Activated naive CD4-positive, alpha-beta T cell treated with Interleukin-2 at 50 U/mL for 16 hours (primary cell): ENCODE measurements at regions not wholly inside any gene's neighbourhood (a gene's known extent, or its start where the extent isn't known, plus 50 kb on each side); places are given as distances from the start of the nearest gene placed in this dataset.
"Not testable (repeated sequence)": the region's sequence is repeated elsewhere in the genome, so short reads cannot be mapped to it uniquely, and the experiment has no call there.

Experiments used
- DNase-seq: peaks from one replicate; pipeline ENCODE4 v3.0.0-alpha.2; 2020

GRCh38 chr10:8283986-8284385, 229.5 kb downstream of the GATA3 start:
- DNase-seq, result no peak

GRCh38 chr10:8285970-8286369, 231.5 kb downstream of the GATA3 start:
- not testable (repeated sequence) for DNase-seq

- DNase-seq, result no peak
Observed at GRCh38 chr10:8288600-8288999, 234.1 kb downstream of the GATA3 start.

- DNase-seq, result no peak
Observed at GRCh38 chr10:8289186-8289924, 234.9 kb downstream of the GATA3 start.

- no peak for DNase-seq
Observed at GRCh38 chr10:8294779-8295178, 240.3 kb downstream of the GATA3 start.

GRCh38 chr10:8295311-8295710, 240.8 kb downstream of the GATA3 start:
- no peak for DNase-seq

GRCh38 chr10:8296090-8296733, 241.7 kb downstream of the GATA3 start:
- DNase-seq, result no peak

GRCh38 chr10:8296734-8297101, 242.2 kb downstream of the GATA3 start:
- DNase-seq, result no peak

GRCh38 chr10:8297107-8297506, 242.6 kb downstream of the GATA3 start:
- DNase-seq, result no peak

GRCh38 chr10:8297959-8298358, 243.5 kb downstream of the GATA3 start:
- DNase-seq, result no peak

GRCh38 chr10:8298896-8299570, 244.5 kb downstream of the GATA3 start:
- DNase-seq, result no peak

GRCh38 chr10:8300925-8301324, 246.4 kb downstream of the GATA3 start:
- no peak for DNase-seq

- no peak for DNase-seq
Observed at GRCh38 chr10:8301333-8301732, 246.8 kb downstream of the GATA3 start.

- DNase-seq, result no peak
Observed at GRCh38 chr10:8301831-8302230, 247.3 kb downstream of the GATA3 start.

- DNase-seq, result no peak
Observed at GRCh38 chr10:8302565-8302964, 248.1 kb downstream of the GATA3 start.

GRCh38 chr10:8304861-8305260, 250.4 kb downstream of the GATA3 start:
- no peak for DNase-seq

GRCh38 chr10:8305876-8306652, 251.6 kb downstream of the GATA3 start:
- DNase-seq, result no peak

GRCh38 chr10:8306685-8307364, 252.3 kb downstream of the GATA3 start:
- DNase-seq, result no peak

- no peak for DNase-seq
Observed at GRCh38 chr10:8310930-8311329, 256.4 kb downstream of the GATA3 start.

- DNase-seq, result no peak
Observed at GRCh38 chr10:8311526-8312070, 257.1 kb downstream of the GATA3 start.

- no peak for DNase-seq
Observed at GRCh38 chr10:8312079-8312478, 257.6 kb downstream of the GATA3 start.

- no peak for DNase-seq
Observed at GRCh38 chr10:8312781-8313180, 258.3 kb downstream of the GATA3 start.
